Ishikawa (cell line): ENCODE measurements at regions not wholly inside any gene's neighbourhood (a gene's known extent, or its start where the extent isn't known, plus 50 kb on each side); places are given as distances from the start of the nearest gene placed in this dataset.

Experiments used
- CEBPB ChIP-seq: IDR thresholded peaks from 2 replicates; pipeline ENCODE4 v1.6.1; 2012
- CREB1 ChIP-seq: IDR thresholded peaks from 2 replicates; pipeline ENCODE4 v1.6.1; 2012; ENCODE audit warnings: low read depth
- EGR1 ChIP-seq: IDR thresholded peaks from 2 replicates; pipeline ENCODE4 v1.6.1; 2012
- EP300 ChIP-seq: IDR thresholded peaks from 2 replicates; pipeline ENCODE4 v1.6.1; 2012; ENCODE audit warnings: borderline replicate concordance
- FOXM1 ChIP-seq: IDR thresholded peaks from 2 replicates; pipeline ENCODE4 v1.6.1; 2012; ENCODE audit warnings: low read depth, borderline replicate concordance
- MAX ChIP-seq: IDR thresholded peaks from 2 replicates; pipeline ENCODE4 v1.6.1; 2012
- NFIC ChIP-seq: IDR thresholded peaks from 2 replicates; pipeline ENCODE4 v1.6.1; 2012
- RAD21 ChIP-seq: IDR thresholded peaks from 2 replicates; pipeline ENCODE4 v1.6.1; 2012; ENCODE audit warnings: low read depth
- REST ChIP-seq: IDR thresholded peaks from 2 replicates; pipeline ENCODE4 v1.6.1; 2012; ENCODE audit warnings: low read depth, mild to moderate bottlenecking
- TAF1 ChIP-seq: IDR thresholded peaks from 2 replicates; pipeline ENCODE4 v1.6.1; 2012; ENCODE audit warnings: low read depth, mild to moderate bottlenecking
- TCF12 ChIP-seq: IDR thresholded peaks from 2 replicates; pipeline ENCODE4 v1.6.1; 2012; ENCODE audit warnings: low read depth
- TEAD4 ChIP-seq: IDR thresholded peaks from 2 replicates; pipeline ENCODE4 v1.6.1; 2012
- YY1 ChIP-seq: IDR thresholded peaks from 2 replicates; pipeline ENCODE4 v1.6.1; 2012; ENCODE audit warnings: low read depth
- ZBTB7A ChIP-seq: IDR thresholded peaks from 2 replicates; pipeline ENCODE4 v1.6.1; 2012; ENCODE audit warnings: low read depth
- TF ChIP-seq, protein P1 (sequence below): IDR thresholded peaks from 2 replicates; pipeline ENCODE4 v1.6.1; 2012

DNA sequence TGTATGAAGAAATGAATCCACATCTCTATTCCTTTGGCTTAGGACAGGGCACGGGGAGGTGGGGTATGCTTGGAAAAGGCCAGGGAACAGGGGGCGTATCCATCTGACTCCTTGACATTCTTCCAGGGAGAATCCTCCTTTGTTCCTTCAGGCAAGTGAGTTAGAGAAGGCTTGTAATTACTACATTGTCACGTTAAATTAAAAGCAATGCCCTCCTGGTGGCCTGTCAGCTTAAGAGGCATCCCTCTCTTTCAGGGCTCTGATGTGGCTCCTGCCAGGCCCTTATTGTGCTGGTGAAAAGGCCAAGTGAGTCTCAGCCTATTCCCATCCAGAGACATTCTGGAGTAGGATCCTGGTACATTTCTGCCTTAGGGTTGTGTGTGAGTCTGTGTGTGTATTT, 128.3 kb downstream of the FOXA2 start:
- TF ChIP-seq CREB1 (no peak), REST (no peak), ZBTB7A (no peak), YY1 (no peak), EGR1 (no peak), TAF1 (no peak), TCF12 (no peak), CEBPB (no peak), FOXM1 (no peak), EP300 (no peak), NFIC (no peak), TEAD4 (no peak), RAD21 (no peak), MAX (no peak)
- TF ChIP-seq, protein P1, sequence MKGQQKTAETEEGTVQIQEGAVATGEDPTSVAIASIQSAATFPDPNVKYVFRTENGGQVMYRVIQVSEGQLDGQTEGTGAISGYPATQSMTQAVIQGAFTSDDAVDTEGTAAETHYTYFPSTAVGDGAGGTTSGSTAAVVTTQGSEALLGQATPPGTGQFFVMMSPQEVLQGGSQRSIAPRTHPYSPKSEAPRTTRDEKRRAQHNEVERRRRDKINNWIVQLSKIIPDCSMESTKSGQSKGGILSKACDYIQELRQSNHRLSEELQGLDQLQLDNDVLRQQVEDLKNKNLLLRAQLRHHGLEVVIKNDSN: no peak

DNA sequence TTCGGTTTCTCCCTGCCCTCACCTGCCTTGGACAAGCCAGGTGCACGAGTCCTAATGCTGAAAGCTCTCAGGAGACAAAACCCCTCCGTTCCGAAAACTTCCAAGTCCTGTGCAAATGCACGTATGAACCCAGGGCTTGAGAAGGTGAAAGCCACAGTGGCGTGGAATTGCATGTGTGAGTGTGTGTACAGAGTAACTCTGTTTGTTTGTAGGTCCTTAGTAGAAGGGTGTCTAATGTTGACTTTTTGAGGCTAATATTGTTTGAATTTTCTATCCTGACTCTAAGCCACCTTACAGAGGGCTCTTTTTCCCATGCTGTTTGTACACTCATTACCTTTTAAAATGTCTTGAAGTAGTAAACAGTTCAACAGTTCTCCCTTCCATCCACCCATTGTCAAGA, 129.1 kb downstream of the FOXA2 start:
- no peak for TF ChIP-seq NFIC

DNA sequence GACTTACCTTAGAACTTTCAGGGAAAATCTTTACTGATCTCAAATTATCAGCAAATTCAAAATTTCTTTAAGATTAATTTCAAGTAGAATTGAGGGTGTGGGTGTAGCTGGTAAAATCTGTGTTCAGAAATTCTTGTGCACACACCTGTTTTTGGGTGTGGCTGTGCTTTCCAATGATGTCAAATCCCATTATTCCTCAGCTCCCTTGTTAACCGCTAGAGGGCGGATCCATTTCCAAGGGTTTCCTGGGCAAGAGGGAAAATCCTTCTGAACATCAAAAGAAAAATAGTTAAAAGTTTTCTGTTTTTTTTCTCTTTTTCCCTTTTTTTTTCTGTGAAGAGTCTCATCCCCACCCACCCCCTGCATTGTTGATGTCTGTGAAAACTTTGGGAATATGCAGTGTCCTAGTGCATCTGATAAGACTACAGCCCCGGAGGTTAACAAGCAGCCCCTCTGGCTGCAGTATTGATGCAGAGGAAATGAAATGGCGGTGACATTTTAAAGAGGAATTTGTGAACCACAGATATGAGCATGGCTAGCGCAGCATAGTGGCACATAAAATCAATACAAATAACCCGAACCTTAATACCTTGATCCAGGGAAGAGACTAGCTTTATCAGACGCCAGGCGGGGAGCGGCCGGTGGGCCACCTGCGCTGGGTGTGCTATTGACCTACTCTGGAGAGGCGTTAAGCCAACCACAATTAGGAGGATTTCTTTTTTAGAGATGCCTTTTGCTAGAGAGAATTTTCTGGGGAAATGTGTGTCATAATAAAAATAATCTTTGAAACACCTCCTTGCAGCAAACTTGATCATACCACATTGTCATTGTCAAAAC, 130.9 kb downstream of the FOXA2 start:
- TF ChIP-seq NFIC (no peak), RAD21 (no peak; the same call in 1 of the 2 replicates)

DNA sequence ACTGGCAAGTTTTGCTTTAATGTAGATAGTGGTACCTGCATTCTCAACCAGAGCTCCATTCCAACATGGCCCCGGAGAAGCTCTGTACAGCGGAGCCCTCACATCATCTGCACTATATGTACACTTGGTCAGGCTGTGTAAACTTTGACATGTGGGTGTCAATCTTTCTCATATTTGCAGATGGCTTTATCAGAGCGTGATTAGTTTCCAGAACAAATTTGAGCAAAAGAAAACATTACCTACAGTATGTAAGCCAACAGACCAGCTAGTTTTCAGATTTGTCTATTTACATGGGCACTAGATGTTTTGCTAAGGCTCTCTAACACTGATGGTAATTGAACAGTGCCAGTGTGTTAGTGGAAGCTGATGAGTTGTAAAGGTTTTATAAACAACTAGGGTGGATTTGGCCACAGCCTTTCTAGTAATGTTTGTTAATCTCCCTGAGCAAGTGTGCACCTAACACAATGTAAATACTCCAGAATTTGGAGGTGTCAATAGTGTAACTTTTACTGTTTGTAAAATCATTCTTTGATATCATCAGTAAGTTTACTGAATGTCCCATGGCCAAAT, 131.8 kb downstream of the FOXA2 start:
- TF ChIP-seq CEBPB: no peak
- TF ChIP-seq REST: no peak
- TF ChIP-seq EGR1: no peak
- TF ChIP-seq RAD21: no peak
- no peak for TF ChIP-seq MAX
- TF ChIP-seq NFIC: no peak
- no peak for TF ChIP-seq YY1
- no peak for TF ChIP-seq EP300
- TF ChIP-seq, protein P1: no peak
- TF ChIP-seq TCF12: no peak
- no peak for TF ChIP-seq TAF1
- no peak for TF ChIP-seq FOXM1

GRCh38 chr20:22450537-22450936, 133.8 kb downstream of the FOXA2 start:
- TF ChIP-seq YY1 (no peak), TCF12 (no peak), TEAD4 (no peak), NFIC (no peak), TAF1 (no peak), ZBTB7A (no peak), MAX (no peak), EGR1 (no peak)

DNA sequence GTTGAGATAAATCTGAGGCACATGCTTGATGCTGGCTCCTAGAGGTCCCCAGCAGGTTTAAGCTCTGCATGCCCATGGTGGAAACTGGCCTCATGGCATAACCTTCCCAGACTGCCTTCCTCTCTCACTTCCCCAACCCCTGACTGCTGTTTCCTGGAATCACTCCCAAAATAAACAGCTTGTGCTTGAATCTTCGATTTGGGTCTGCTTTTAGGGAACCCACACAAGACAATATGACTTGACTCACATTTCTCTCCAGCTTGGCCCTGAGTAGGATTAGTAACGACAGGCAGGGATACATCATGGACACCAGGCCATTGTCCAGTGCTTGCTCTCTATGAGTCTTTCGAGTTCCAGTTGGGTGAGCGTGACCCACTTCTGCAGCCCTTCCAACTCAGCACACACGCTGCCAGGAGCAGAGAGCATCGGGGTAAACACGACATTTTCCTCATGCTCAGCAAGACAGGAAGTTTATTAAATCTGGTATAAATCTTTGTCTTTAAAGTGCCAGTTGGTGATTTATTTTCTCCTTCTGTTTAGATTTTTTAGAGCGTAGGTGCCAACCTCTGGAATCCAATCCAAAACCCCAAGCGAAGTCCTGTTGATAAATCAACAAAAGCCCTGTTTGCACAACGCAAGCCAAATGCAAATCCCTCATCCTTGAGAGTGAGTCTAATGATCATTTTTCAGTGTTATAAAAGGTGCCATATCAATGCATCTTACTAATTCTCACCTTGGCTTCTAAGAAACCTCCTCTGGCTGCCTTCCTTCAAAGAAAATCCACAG, 135.0 kb downstream of the FOXA2 start:
- TF ChIP-seq CREB1 (no peak), MAX (no peak), EGR1 (no peak), EP300 (no peak), REST (no peak), RAD21 (no peak), YY1 (no peak), ZBTB7A (no peak), FOXM1 (no peak), TEAD4 (no peak), TAF1 (no peak), NFIC (no peak), CEBPB (no peak), TCF12 (no peak)
- TF ChIP-seq, protein P1: no peak
